Mammary epithelial cell (primary cell): ENCODE measurements at regions not wholly inside any gene's neighbourhood (a gene's known extent, or its start where the extent isn't known, plus 50 kb on each side); places are given as distances from the start of the nearest gene placed in this dataset.

Source experiments
- CTCF ChIP-seq, 2 donors: IDR thresholded peaks in 1 of 2; conservative IDR thresholded peaks in 1 of 2; 2 replicates each; pipeline ENCODE4 v1.5.1; 2011 to 2012; ENCODE audit warnings: inconsistent platforms in 2 of 2, low read length in 2 of 2, mild to moderate bottlenecking in 2 of 2, control low read depth in 1 of 2, low read depth in 1 of 2; ENCODE audit not compliant: insufficient read depth in 1 of 2; ENCODE audit errors: extremely low read depth in 1 of 2
- EZH2 ChIP-seq: IDR thresholded peaks from 2 replicates; pipeline ENCODE4 v1.6.1; 2012; ENCODE audit warnings: low read length, inconsistent platforms, borderline replicate concordance

DNA sequence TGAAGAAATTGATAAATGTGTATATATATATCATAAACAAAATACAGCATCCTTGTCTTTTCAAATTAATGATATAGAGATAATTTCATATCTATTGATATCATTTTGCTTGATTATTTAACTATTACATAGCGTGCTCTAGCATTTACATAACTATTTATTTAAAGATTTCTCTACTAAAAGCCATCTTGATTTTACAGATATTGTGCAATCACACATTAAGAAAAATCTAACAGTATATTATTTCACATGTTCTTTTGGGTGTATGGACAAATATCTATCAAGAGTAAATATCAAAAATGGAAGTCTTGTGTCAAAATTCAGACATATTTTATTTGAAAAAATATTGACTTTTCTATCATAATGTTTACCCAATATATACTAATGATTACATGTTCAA, 966.8 kb downstream of the SLITRK5 start:
- no peak for TF ChIP-seq CTCF (conservative IDR thresholded peaks at IDR 0.05 in 1 of 2, IDR thresholded peaks at IDR 0.05 in 1 of 2; ENCODE audit: extremely low read depth in 1 of 2, insufficient read depth in 1 of 2, low read depth in 1 of 2, low read length in 2 of 2)
- TF ChIP-seq EZH2, result no peak
